Progenitor cell of endocrine pancreas (in vitro differentiated cells): ENCODE measurements at regions not wholly inside any gene's neighbourhood (a gene's known extent, or its start where the extent isn't known, plus 50 kb on each side); places are given as distances from the start of the nearest gene placed in this dataset.

Experiments used
- DNase-seq: peaks from one replicate; pipeline ENCODE4 v3.0.0; 2021; ENCODE audit warnings: low spot score; ENCODE audit not compliant: unreplicated experiment
- H3K27ac Mint-ChIP-seq: 2 replicates; pipeline ENCODE4 v1.8.0; 2021; ENCODE audit warnings: mild to moderate bottlenecking, moderate library complexity, mixed read lengths
- H3K27me3 Mint-ChIP-seq: 2 replicates; pipeline ENCODE4 v1.8.0; 2021; ENCODE audit warnings: mixed read lengths
- H3K36me3 Mint-ChIP-seq: 2 replicates; pipeline ENCODE4 v1.8.0; 2022; ENCODE audit warnings: mixed read lengths; ENCODE audit not compliant: insufficient read depth
- H3K4me1 Mint-ChIP-seq: 2 replicates; pipeline ENCODE4 v1.8.0; 2021; ENCODE audit warnings: low read depth, mixed read lengths
- H3K4me3 Mint-ChIP-seq: 2 replicates; pipeline ENCODE4 v1.8.0; 2021; ENCODE audit warnings: low read depth, mild to moderate bottlenecking, moderate library complexity, mixed read lengths
- H3K9me3 Mint-ChIP-seq: 2 replicates; pipeline ENCODE4 v1.8.0; 2021; ENCODE audit warnings: low read depth, mixed read lengths
- CTCF ChIP-seq: fragments of 200-600 bp; sonication (generic); IDR thresholded peaks from one replicate; pipeline ENCODE4 v1.5.0; 2021; ENCODE audit warnings: antibody characterized with exemption, mild to moderate bottlenecking; ENCODE audit not compliant: unreplicated experiment

DNA sequence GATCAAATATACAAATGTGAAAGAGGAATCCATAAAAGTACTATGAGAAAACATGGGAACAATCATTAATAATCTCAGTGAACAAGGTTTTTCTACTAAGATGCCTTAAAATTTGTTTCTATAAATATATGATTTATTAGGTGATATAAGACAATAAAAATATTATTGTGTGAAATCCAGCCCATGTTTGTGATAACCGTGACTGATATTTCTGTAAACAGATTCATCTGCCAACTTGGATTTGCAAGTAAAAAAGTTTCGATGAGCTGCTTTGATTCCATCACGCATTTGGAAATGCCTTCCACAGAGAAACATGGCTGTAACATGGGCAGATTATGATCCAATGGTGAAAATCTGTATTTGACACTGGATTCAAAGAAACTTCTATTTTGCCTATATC is 157.8 kb downstream of the NXPE2 start:
- H3K9me3 Mint-ChIP-seq, result peaks cover 6% of the 10 kb centered on the region
- DNase-seq, result no peak
- H3K36me3 Mint-ChIP-seq, result no peaks in the 10 kb centered on the region
- no peak overlapping the region for H3K27ac Mint-ChIP-seq
- no peaks in the 10 kb centered on the region for H3K27me3 Mint-ChIP-seq
- no peak overlapping the region for H3K4me3 Mint-ChIP-seq
- TF ChIP-seq CTCF, result no peak
- no peaks in the 10 kb centered on the region for H3K4me1 Mint-ChIP-seq

GRCh38 chr11:114844896-114845295 is 166.6 kb downstream of the NXPE2 start:
- no peaks in the 10 kb centered on the region for H3K36me3 Mint-ChIP-seq
- no peak for TF ChIP-seq CTCF
- H3K9me3 Mint-ChIP-seq, result peaks cover 4% of the 10 kb centered on the region
- peaks cover 3% of the 10 kb centered on the region for H3K4me1 Mint-ChIP-seq
- no peak overlapping the region for H3K27ac Mint-ChIP-seq
- no peak for DNase-seq
- H3K27me3 Mint-ChIP-seq, result peaks cover 26% of the 10 kb centered on the region
- no peak overlapping the region for H3K4me3 Mint-ChIP-seq

GRCh38 chr11:114845766-114846415 is 167.6 kb downstream of the NXPE2 start:
- no peak for DNase-seq
- Mint-ChIP-seq H3K4me3 (no peak overlapping the region), H3K4me1 (peaks cover 3% of the 10 kb centered on the region), H3K36me3 (no peaks in the 10 kb centered on the region), H3K9me3 (peaks cover 4% of the 10 kb centered on the region), H3K27ac (no peak overlapping the region), H3K27me3 (peaks cover 26% of the 10 kb centered on the region)
- no peak for TF ChIP-seq CTCF

DNA sequence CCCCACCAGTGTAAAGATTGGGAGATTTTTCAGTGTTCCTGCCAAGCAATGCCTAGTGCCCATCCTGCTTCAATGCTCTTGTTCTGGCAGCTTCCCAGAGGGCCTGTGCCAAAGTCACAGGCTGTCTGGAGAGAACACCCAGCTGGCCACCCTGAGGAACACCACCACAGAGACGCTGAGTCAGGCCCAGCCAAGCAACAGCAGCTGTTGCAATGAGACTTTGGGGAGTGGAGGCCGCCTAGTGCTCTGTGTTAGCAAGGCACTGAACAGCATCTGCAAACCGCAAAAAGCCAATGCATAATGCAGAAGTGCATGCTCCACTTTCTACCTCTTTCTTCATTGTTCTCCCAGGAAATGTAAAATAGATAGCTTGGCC is 168.1 kb downstream of the NXPE2 start:
- Mint-ChIP-seq H3K27ac (no peak overlapping the region), H3K36me3 (no peaks in the 10 kb centered on the region), H3K27me3 (peaks cover 26% of the 10 kb centered on the region), H3K9me3 (peaks cover 4% of the 10 kb centered on the region), H3K4me1 (peaks cover 3% of the 10 kb centered on the region), H3K4me3 (no peak overlapping the region)
- no peak for DNase-seq
- no peak for TF ChIP-seq CTCF

DNA sequence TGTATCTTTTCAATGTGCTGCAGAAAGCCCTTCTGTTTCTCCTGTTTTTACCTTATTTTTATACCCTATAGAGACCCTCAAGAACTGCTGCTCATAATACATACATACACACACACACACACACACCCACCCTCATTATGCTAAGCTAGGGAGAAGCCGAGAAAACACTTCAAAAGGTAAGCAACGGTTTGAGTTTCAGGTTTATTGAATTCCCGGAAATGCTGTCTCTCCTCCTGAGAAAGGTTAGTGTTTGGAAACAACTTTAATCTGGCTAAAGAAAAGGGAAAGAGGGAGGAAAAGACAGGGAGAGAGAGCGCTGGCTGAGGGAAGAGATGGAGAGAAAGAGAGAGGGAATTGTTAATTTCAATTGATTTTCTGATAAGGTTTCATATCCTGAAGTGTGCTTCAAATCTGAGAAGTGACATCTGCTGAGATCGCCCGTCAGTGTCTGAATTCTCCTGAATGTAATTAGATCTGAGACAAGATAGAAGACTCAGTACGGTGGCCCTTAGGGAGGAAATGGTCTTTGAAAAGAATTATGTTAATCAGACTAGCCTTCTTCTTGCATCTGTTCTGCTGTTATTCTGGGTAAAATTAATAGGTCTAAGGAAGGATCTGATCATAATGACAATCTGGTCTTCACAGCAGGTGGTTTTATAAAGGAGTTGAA is 169.1 kb downstream of the NXPE2 start:
- TF ChIP-seq CTCF, result no peak
- Mint-ChIP-seq H3K27me3 (peaks cover 26% of the 10 kb centered on the region), H3K27ac (no peak overlapping the region), H3K4me3 (no peak overlapping the region), H3K4me1 (peaks cover 3% of the 10 kb centered on the region), H3K36me3 (no peaks in the 10 kb centered on the region), H3K9me3 (peaks cover 4% of the 10 kb centered on the region)
- DNase-seq, result no peak
